HG02981 (cell line): ENCODE measurements at regions not wholly inside any gene's neighbourhood (a gene's known extent, or its start where the extent isn't known, plus 50 kb on each side); places are given as distances from the start of the nearest gene placed in this dataset.

Experiments used
- ATAC-seq: cut with Tn5 transposase; IDR thresholded peaks from one replicate; pipeline ENCODE4 v1.9.1; 2021; ENCODE audit warnings: mild to moderate bottlenecking, moderate library complexity; ENCODE audit not compliant: unreplicated experiment

GRCh38 chr18:11237484-11237883, 88.1 kb upstream of the PIEZO2 start:
- no peak for ATAC-seq

- ATAC-seq = no peak
Measured at GRCh38 chr18:11237066-11237465, 87.7 kb upstream of the PIEZO2 start.

- ATAC-seq = no peak
Measured at GRCh38 chr18:11224153-11224552, 74.8 kb upstream of the PIEZO2 start.

GRCh38 chr18:11219571-11219970, 70.2 kb upstream of the PIEZO2 start:
- no peak for ATAC-seq

GRCh38 chr18:11215216-11215615, 65.8 kb upstream of the PIEZO2 start:
- ATAC-seq = no peak

GRCh38 chr18:11204020-11204419, 54.7 kb upstream of the PIEZO2 start:
- ATAC-seq = no peak

GRCh38 chr18:11199477-11199876, 50.1 kb upstream of the PIEZO2 start:
- no peak for ATAC-seq
